ENCODE measurements at regions not wholly inside any gene's neighbourhood (a gene's known extent, or its start where the extent isn't known, plus 50 kb on each side); places are given as distances from the start of the nearest gene placed in this dataset.

GRCh38 chr12:127629066-127629820 is 637.7 kb upstream of the TMEM132C start:
- Histone ChIP-seq H3K4me1 (ENCODE audit: insufficient read depth, low read length, poor library complexity, severe bottlenecking) (no peaks in the 10 kb centered on the region), H3K9me2 (ENCODE audit: insufficient read depth, low read length) (no peaks in the 10 kb centered on the region), H3K9me3 (ENCODE audit: low read length) (no peaks in the 10 kb centered on the region), H3K4me3 (ENCODE audit: low read depth, low read length, poor library complexity, severe bottlenecking) (no peak overlapping the region), H2AFZ (ENCODE audit: low read length) (no peak overlapping the region), H3K27ac (ENCODE audit: low read depth, low read length, poor library complexity, severe bottlenecking) (no peak overlapping the region), H3K79me2 (ENCODE audit: insufficient read depth, low read depth, low read length) (no peaks in the 10 kb centered on the region), H4K20me1 (ENCODE audit: insufficient read depth, low read length) (no peaks in the 10 kb centered on the region), H3K4me2 (ENCODE audit: low read length) (no peak overlapping the region), H3K36me3 (ENCODE audit: insufficient read depth, low read length) (no peaks in the 10 kb centered on the region)
- no TSS peak for BruUV-seq (replicated peaks)
- ChIA-PET POLR2A (no interaction called here), CTCF (ENCODE audit: unreplicated experiment) (no interaction called here)
- intact Hi-C loops (cut with micrococcal nuclease; ENCODE audit: unreplicated experiment) = no loop called here
- TF ChIP-seq EZH2phosphoT487 (IDR thresholded peaks at IDR 0.05; ENCODE audit: borderline replicate concordance, low read depth, low read length) (no peak), CTCF (conservative IDR thresholded peaks at IDR 0.05; ENCODE audit: low read length) (no peak)
- no peak for DNase-seq (ENCODE audit: low spot score)

- POLR2A ChIA-PET = no interaction called here
- no peak for DNase-seq (ENCODE audit: low spot score)
- Histone ChIP-seq H3K4me3 (ENCODE audit: low read depth, low read length, poor library complexity, severe bottlenecking) (no peak overlapping the region), H3K4me2 (ENCODE audit: low read length) (no peak overlapping the region), H3K27ac (ENCODE audit: low read depth, low read length, poor library complexity, severe bottlenecking) (no peak overlapping the region), H3K9me3 (ENCODE audit: low read length) (no peaks in the 10 kb centered on the region), H3K36me3 (ENCODE audit: insufficient read depth, low read length) (no peaks in the 10 kb centered on the region), H3K9me2 (ENCODE audit: insufficient read depth, low read length) (no peaks in the 10 kb centered on the region), H2AFZ (ENCODE audit: low read length) (no peak overlapping the region), H4K20me1 (ENCODE audit: insufficient read depth, low read length) (no peaks in the 10 kb centered on the region), H3K4me1 (ENCODE audit: insufficient read depth, low read length, poor library complexity, severe bottlenecking) (no peaks in the 10 kb centered on the region), H3K79me2 (ENCODE audit: insufficient read depth, low read depth, low read length) (no peaks in the 10 kb centered on the region)
- CTCF ChIA-PET (ENCODE audit: unreplicated experiment) = no interaction called here
- BruUV-seq (replicated peaks) = no TSS peak
- intact Hi-C loops (cut with micrococcal nuclease; ENCODE audit: unreplicated experiment) = no loop called here
- TF ChIP-seq EZH2phosphoT487 (IDR thresholded peaks at IDR 0.05; ENCODE audit: borderline replicate concordance, low read depth, low read length) (no peak), CTCF (conservative IDR thresholded peaks at IDR 0.05; ENCODE audit: low read length) (no peak)
These were observed 634.5 kb upstream of the TMEM132C start for GRCh38 chr12:127632461-127632860.

- Histone ChIP-seq H3K27ac (ENCODE audit: low read depth, low read length, poor library complexity, severe bottlenecking) (no peak overlapping the region), H2AFZ (ENCODE audit: low read length) (no peak overlapping the region), H3K4me2 (ENCODE audit: low read length) (no peak overlapping the region), H3K4me1 (ENCODE audit: insufficient read depth, low read length, poor library complexity, severe bottlenecking) (no peaks in the 10 kb centered on the region), H3K79me2 (ENCODE audit: insufficient read depth, low read depth, low read length) (no peaks in the 10 kb centered on the region), H3K4me3 (ENCODE audit: low read depth, low read length, poor library complexity, severe bottlenecking) (no peak overlapping the region), H4K20me1 (ENCODE audit: insufficient read depth, low read length) (no peaks in the 10 kb centered on the region), H3K9me2 (ENCODE audit: insufficient read depth, low read length) (no peaks in the 10 kb centered on the region), H3K9me3 (ENCODE audit: low read length) (no peaks in the 10 kb centered on the region), H3K36me3 (ENCODE audit: insufficient read depth, low read length) (no peaks in the 10 kb centered on the region)
- ChIA-PET POLR2A (no interaction called here), CTCF (ENCODE audit: unreplicated experiment) (no interaction called here)
- BruUV-seq (replicated peaks) = no TSS peak
- TF ChIP-seq EZH2phosphoT487 (IDR thresholded peaks at IDR 0.05; ENCODE audit: borderline replicate concordance, low read depth, low read length) (no peak), CTCF (conservative IDR thresholded peaks at IDR 0.05; ENCODE audit: low read length) (no peak)
- DNase-seq (ENCODE audit: low spot score) = no peak
- intact Hi-C loops (cut with micrococcal nuclease; ENCODE audit: unreplicated experiment) = no loop called here
These were observed 631.1 kb upstream of the TMEM132C start for GRCh38 chr12:127635838-127636237.
